GM18511 (cell line): ENCODE measurements at regions not wholly inside any gene's neighbourhood (a gene's known extent, or its start where the extent isn't known, plus 50 kb on each side); places are given as distances from the start of the nearest gene placed in this dataset.

Experiments used
- ATAC-seq: cut with Tn5 transposase; IDR thresholded peaks from one replicate; pipeline ENCODE4 v1.9.1; 2021; ENCODE audit warnings: mild to moderate bottlenecking, moderate library complexity; ENCODE audit not compliant: unreplicated experiment

- no peak for ATAC-seq
Observed at GRCh38 chr3:180528843-180529242, 73.1 kb upstream of the TTC14 start.

- no peak for ATAC-seq
Observed at GRCh38 chr3:180529778-180530177, 72.2 kb upstream of the TTC14 start.

DNA sequence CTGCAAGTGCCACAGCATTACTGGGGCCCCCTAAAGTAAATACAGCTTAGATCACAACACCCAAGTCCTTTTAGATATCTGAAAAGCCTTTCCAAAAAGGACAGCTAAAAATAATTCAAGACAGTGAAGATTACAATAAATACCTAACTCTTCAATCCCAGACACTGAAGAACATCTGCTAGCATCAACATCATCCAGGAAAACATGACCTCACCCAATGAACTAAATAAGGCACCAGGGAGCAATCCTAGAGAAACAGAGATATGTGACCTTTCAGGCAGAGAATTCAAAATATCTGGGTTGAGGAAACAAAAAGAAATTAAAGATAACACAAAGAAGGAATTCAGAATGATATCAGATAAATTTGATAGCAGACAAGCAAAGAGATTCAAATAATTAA, 71.7 kb upstream of the TTC14 start:
- ATAC-seq: no peak

- no peak for ATAC-seq
Observed at GRCh38 chr3:180531303-180532278, 70.4 kb upstream of the TTC14 start.

DNA sequence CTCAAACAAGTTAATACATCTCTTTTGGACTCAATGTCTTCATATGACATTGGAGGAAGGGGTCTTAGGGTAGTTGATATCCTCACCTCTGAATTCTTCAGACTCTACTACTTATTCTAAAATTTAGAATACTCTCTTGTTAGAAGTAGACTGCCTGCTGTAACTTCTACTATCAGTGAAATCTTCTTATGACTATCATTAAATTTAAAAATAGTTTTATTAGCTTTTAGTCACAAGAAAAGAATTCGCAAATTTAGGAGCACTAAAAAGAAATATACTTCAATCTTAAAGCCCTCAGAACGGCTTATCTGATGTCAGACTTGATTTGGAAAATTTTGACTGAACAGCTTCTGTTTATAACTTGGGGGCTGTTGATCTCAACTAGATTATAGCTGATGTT, 67.1 kb upstream of the TTC14 start:
- no peak for ATAC-seq

- ATAC-seq: no peak
Observed at GRCh38 chr3:180538493-180538892, 63.5 kb upstream of the TTC14 start.

DNA sequence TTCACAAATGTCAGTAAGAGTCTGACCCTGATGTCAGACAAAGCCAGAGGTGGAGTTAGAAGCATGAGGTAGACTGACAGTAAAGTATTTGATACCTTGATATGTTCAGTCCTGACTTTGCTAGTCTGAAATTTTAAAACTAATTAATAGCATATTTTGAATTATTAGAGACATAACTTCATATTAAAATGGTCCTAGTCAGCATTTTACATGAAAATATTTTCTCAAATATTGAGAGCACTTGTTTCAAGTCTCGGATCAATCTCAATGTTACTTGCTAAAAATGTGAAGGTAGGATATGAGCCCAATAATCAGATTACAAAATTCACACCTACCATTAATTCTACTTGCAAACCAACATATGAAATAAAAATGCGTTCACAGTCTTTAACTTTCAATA, 58.1 kb upstream of the TTC14 start:
- ATAC-seq: no peak

GRCh38 chr3:180546863-180547262, 55.1 kb upstream of the TTC14 start:
- no peak for ATAC-seq

DNA sequence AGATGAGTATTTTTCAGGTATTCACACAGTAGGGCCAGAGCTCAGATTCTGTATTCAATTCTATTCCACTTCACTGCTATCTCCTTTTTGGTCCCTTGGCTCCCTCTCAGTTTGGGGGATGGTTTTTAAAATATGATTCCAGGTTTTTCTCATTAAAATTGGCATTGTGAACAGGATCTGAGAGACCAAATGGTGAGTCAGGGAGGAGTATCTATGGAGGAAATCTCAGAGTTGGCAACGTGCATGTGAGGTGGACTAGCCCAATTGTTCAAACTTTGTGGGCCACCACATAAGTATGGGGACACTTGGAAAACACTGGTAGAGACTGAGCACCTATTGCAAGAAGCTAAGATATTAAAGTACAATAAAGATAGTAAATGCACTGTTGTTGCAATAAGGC, 53.9 kb upstream of the TTC14 start:
- ATAC-seq: no peak
